Keratinocyte (primary cell): ENCODE measurements at regions not wholly inside any gene's neighbourhood (a gene's known extent, or its start where the extent isn't known, plus 50 kb on each side); places are given as distances from the start of the nearest gene placed in this dataset.

Experiments
- DNase-seq: peaks from one replicate; pipeline ENCODE4 v3.0.0-alpha.2; 2011; ENCODE audit warnings: low read depth, missing footprints, low spot score
- FAIRE-seq: peaks from 2 replicates; lab custom pipeline; 2011; peaks lifted over from hg19 to GRCh38; lab: Jason Lieb, UNC
- H2AFZ ChIP-seq: 2 replicates; pipeline ENCODE4 v1.6.0; 2012; ENCODE audit warnings: low read length, control low read depth, inconsistent platforms; ENCODE audit not compliant: control insufficient read depth
- H3K27ac ChIP-seq: 2 replicates; pipeline ENCODE4 v1.5.1; 2011; ENCODE audit warnings: low read length; ENCODE audit not compliant: control insufficient read depth, insufficient read depth
- H3K27me3 ChIP-seq: 3 replicates; pipeline ENCODE4 v1.6.0; 2011; ENCODE audit warnings: low read length; ENCODE audit not compliant: control insufficient read depth, insufficient read depth; ENCODE audit errors: extremely low read depth
- H3K36me3 ChIP-seq, 2 experiments: 2 replicates in 1 of 2; 3 replicates in 1 of 2; pipeline ENCODE4 v1.5.1; 2011; ENCODE audit warnings: low read length in 2 of 2, mild to moderate bottlenecking in 1 of 2; ENCODE audit not compliant: control insufficient read depth in 2 of 2, insufficient read depth in 2 of 2; ENCODE audit errors: extremely low read depth in 1 of 2
- H3K4me1 ChIP-seq: 3 replicates; pipeline ENCODE4 v1.5.1; 2011; ENCODE audit warnings: low read length; ENCODE audit not compliant: control insufficient read depth, insufficient read depth; ENCODE audit errors: extremely low read depth
- H3K4me2 ChIP-seq: 3 replicates; pipeline ENCODE4 v1.6.0; 2011; ENCODE audit warnings: low read depth, low read length; ENCODE audit not compliant: control insufficient read depth, insufficient read depth; ENCODE audit errors: extremely low read depth
- H3K4me3 ChIP-seq, 3 experiments: fragments of 200-600 bp in 1 of 3; sonication (generic) in 1 of 3; 2 replicates in 2 of 3; 3 replicates in 1 of 3; pipeline ENCODE4 v1.5.1; 2011 to 2016; ENCODE audit warnings: low read length in 3 of 3, mild to moderate bottlenecking in 3 of 3, control low read depth in 2 of 3, inconsistent platforms in 1 of 3, low read depth in 1 of 3, mixed read lengths in 1 of 3, mixed run types in 1 of 3, moderate library complexity in 1 of 3; ENCODE audit not compliant: control insufficient read depth in 2 of 3, insufficient read depth in 2 of 3; ENCODE audit errors: extremely low read depth in 1 of 3
- H3K79me2 ChIP-seq: 2 replicates; pipeline ENCODE4 v1.6.0; 2012; ENCODE audit warnings: low read length; ENCODE audit not compliant: control insufficient read depth, insufficient read depth
- H3K9ac ChIP-seq: 3 replicates; pipeline ENCODE4 v1.6.0; 2011; ENCODE audit warnings: low read length; ENCODE audit not compliant: control insufficient read depth, insufficient read depth; ENCODE audit errors: extremely low read depth
- H3K9me1 ChIP-seq: 3 replicates; pipeline ENCODE4 v1.6.0; 2011; ENCODE audit warnings: low read length; ENCODE audit not compliant: control insufficient read depth, insufficient read depth; ENCODE audit errors: extremely low read depth
- H3K9me3 ChIP-seq: 2 replicates; pipeline ENCODE4 v1.5.1; 2012; ENCODE audit warnings: low read depth, low read length; ENCODE audit not compliant: control insufficient read depth
- H4K20me1 ChIP-seq: 3 replicates; pipeline ENCODE4 v1.6.0; 2011; ENCODE audit warnings: low read length; ENCODE audit not compliant: control insufficient read depth, insufficient read depth; ENCODE audit errors: extremely low read depth
- CTCF ChIP-seq, 3 experiments: IDR thresholded peaks in 1 of 3; conservative IDR thresholded peaks in 1 of 3; optimal IDR thresholded peaks in 1 of 3; 2 replicates in 2 of 3; 3 replicates in 1 of 3; pipeline versions ENCODE3 to v1.5.1; 2011; ENCODE audit warnings: low read length in 3 of 3, mild to moderate bottlenecking in 3 of 3, moderate library complexity in 2 of 3, control low read depth in 1 of 3, inconsistent platforms in 1 of 3; ENCODE audit not compliant: insufficient read depth in 2 of 3; ENCODE audit errors: extremely low read depth in 1 of 3
- EZH2 ChIP-seq: IDR thresholded peaks from one replicate; pipeline ENCODE4 v1.6.1; 2012; ENCODE audit warnings: inconsistent platforms, mild to moderate bottlenecking, low read length, moderate library complexity
- dilution Hi-C: fragments of 300-500 bp; cut with MboI; formaldehyde crosslinking; loops from one replicate; pipeline ENCODE4 v1.7.0; 2020; ENCODE audit warnings: low sequenced_read_pairs; ENCODE audit not compliant: extremely low pct_ligation_motif_present

- no peaks in the 10 kb centered on the region for H3K79me2 ChIP-seq
- FAIRE-seq: no peak
- dilution Hi-C loops: no loop called here
Measured at GRCh38 chr6:95741045-95741444, 163.7 kb downstream of the MANEA start.

GRCh38 chr6:95742767-95743289, 165.5 kb downstream of the MANEA start:
- no peak overlapping the region for H2AFZ ChIP-seq
- H3K9ac ChIP-seq: no peak overlapping the region
- TF ChIP-seq CTCF (optimal IDR thresholded peaks at IDR 0.05 in 1 of 3, IDR thresholded peaks at IDR 0.05 in 1 of 3, conservative IDR thresholded peaks at IDR 0.05 in 1 of 3; ENCODE audit: extremely low read depth in 1 of 3, insufficient read depth in 2 of 3, low read length in 3 of 3) (no peak), EZH2 (no peak)
- H3K79me2 ChIP-seq: no peaks in the 10 kb centered on the region
- H3K4me1 ChIP-seq: no peaks in the 10 kb centered on the region
- H3K9me3 ChIP-seq: no peaks in the 10 kb centered on the region
- no peak overlapping the region for H3K4me2 ChIP-seq
- FAIRE-seq (no peak), DNase-seq (no peak)
- H3K9me1 ChIP-seq: no peaks in the 10 kb centered on the region
- H3K36me3 ChIP-seq: no peaks in the 10 kb centered on the region
- H3K4me3 ChIP-seq: no peak overlapping the region
- H3K27ac ChIP-seq: no peak overlapping the region
- dilution Hi-C loops: no loop called here
- H3K27me3 ChIP-seq: no peaks in the 10 kb centered on the region
- H4K20me1 ChIP-seq: no peaks in the 10 kb centered on the region

More at GRCh38 chr6:95741045-95741444, 163.7 kb downstream of the MANEA start:
- H3K27ac ChIP-seq: no peak overlapping the region
- no peaks in the 10 kb centered on the region for H3K36me3 ChIP-seq
- TF ChIP-seq CTCF (optimal IDR thresholded peaks at IDR 0.05 in 1 of 3, IDR thresholded peaks at IDR 0.05 in 1 of 3, conservative IDR thresholded peaks at IDR 0.05 in 1 of 3; ENCODE audit: extremely low read depth in 1 of 3, insufficient read depth in 2 of 3, low read length in 3 of 3): no peak
- no peak for TF ChIP-seq EZH2
- H3K4me3 ChIP-seq: no peak overlapping the region
- H3K27me3 ChIP-seq: no peaks in the 10 kb centered on the region
- no peak overlapping the region for H2AFZ ChIP-seq
- no peak overlapping the region for H3K4me2 ChIP-seq
- H3K9ac ChIP-seq: no peak overlapping the region
- no peaks in the 10 kb centered on the region for H3K4me1 ChIP-seq
- no peaks in the 10 kb centered on the region for H3K9me3 ChIP-seq
- H4K20me1 ChIP-seq: no peaks in the 10 kb centered on the region
- no peak for DNase-seq
- no peaks in the 10 kb centered on the region for H3K9me1 ChIP-seq
